Hepatocyte (in vitro differentiated cells): ENCODE measurements at regions not wholly inside any gene's neighbourhood (a gene's known extent, or its start where the extent isn't known, plus 50 kb on each side); places are given as distances from the start of the nearest gene placed in this dataset.

Experiments
- DNase-seq: peaks from one replicate; pipeline ENCODE4 v3.0.0-alpha.2; 2016; ENCODE audit warnings: low spot score
- H2AFZ ChIP-seq: fragments of 200-600 bp; sonication (generic); 2 replicates; pipeline ENCODE4 v1.6.0; 2016; ENCODE audit warnings: antibody characterized with exemption, mild to moderate bottlenecking
- H3K27ac ChIP-seq: fragments of 200-600 bp; sonication (generic); 2 replicates; pipeline ENCODE4 v1.5.1; 2016; ENCODE audit warnings: mild to moderate bottlenecking
- H3K27me3 ChIP-seq: fragments of 200-600 bp; sonication (generic); 2 replicates; pipeline ENCODE4 v1.6.1; 2016
- H3K36me3 ChIP-seq: fragments of 200-600 bp; sonication (generic); replicated peaks from 2 replicates; pipeline ENCODE4 v1.5.1; 2016; ENCODE audit warnings: low read depth; ENCODE audit not compliant: insufficient read depth
- H3K4me1 ChIP-seq: fragments of 200-600 bp; sonication (generic); 2 replicates; pipeline ENCODE4 v1.5.1; 2016; ENCODE audit warnings: mild to moderate bottlenecking, moderate library complexity; ENCODE audit not compliant: insufficient read depth
- H3K4me2 ChIP-seq: fragments of 200-600 bp; sonication (generic); 2 replicates; pipeline ENCODE4 v1.6.0; 2016
- H3K4me3 ChIP-seq: fragments of 200-600 bp; sonication (generic); 2 replicates; pipeline ENCODE4 v1.5.1; 2016; ENCODE audit warnings: mild to moderate bottlenecking
- H3K79me2 ChIP-seq: fragments of 200-600 bp; sonication (generic); 2 replicates; pipeline ENCODE4 v1.6.0; 2017; ENCODE audit warnings: mild to moderate bottlenecking
- H3K9me2 ChIP-seq: fragments of 200-600 bp; sonication (generic); replicated peaks from 2 replicates; pipeline ENCODE4 v1.6.0; 2017; ENCODE audit warnings: mild to moderate bottlenecking; ENCODE audit not compliant: insufficient read depth
- H3K9me3 ChIP-seq: fragments of 200-600 bp; sonication (generic); 2 replicates; pipeline ENCODE4 v1.5.1; 2016; ENCODE audit warnings: low read depth, mild to moderate bottlenecking
- H4K20me1 ChIP-seq: fragments of 200-600 bp; sonication (generic); 2 replicates; pipeline ENCODE4 v1.6.0; 2016; ENCODE audit warnings: mild to moderate bottlenecking; ENCODE audit not compliant: insufficient read depth, poor library complexity, severe bottlenecking
- EZH2 ChIP-seq: fragments of 200-600 bp; sonication (generic); IDR thresholded peaks from 2 replicates; pipeline ENCODE4 v1.6.1; 2016; ENCODE audit warnings: antibody characterized with exemption, mild to moderate bottlenecking, borderline replicate concordance
- EZH2phosphoT487 ChIP-seq: fragments of 200-600 bp; sonication (generic); IDR thresholded peaks from one replicate; pipeline ENCODE4 v1.6.1; 2018; ENCODE audit warnings: antibody characterized with exemption, mild to moderate bottlenecking, low read depth, moderate library complexity; ENCODE audit not compliant: unreplicated experiment, severe bottlenecking
- WGBS: methylation state at CpG from one replicate; pipeline ENCODE4 v1.1.6; 2016; ENCODE audit warnings: low lambda C conversion rate; ENCODE audit errors: missing lambda C conversion rate; 5-methylcytosine and 5-hydroxymethylcytosine counted together
- TF ChIP-seq, protein P1 (sequence below): fragments of 200-600 bp; sonication (generic); IDR thresholded peaks from 2 replicates; pipeline ENCODE4 v1.5.1; 2016; ENCODE audit warnings: antibody characterized with exemption, mild to moderate bottlenecking; ENCODE audit not compliant: poor library complexity

DNA sequence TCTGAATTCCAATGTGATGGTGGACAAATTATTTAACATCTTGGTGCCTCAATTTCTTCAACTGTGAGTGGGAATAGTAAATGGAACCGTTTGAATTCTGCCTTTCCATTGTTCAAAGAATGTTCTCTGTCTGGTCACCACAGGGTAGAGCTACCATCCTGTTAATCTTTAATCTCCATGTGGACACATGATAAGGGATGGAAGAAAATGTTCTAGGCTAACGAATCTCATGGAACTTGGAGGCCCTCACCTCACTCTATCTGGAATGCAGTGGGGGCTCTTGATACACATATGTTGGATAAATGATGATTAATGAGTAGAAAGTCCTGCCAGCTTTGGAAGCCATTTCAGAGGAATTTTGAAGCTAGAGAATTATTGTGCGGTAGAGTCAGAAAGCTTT lies 118.5 kb upstream of the HABP2 start:
- no peak overlapping the region for H2AFZ ChIP-seq
- H3K9me2 ChIP-seq, result no peaks in the 10 kb centered on the region
- peaks cover 24% of the 10 kb centered on the region for H3K4me1 ChIP-seq
- no peak for TF ChIP-seq EZH2phosphoT487
- H3K79me2 ChIP-seq, result no peaks in the 10 kb centered on the region
- H3K36me3 ChIP-seq, result no peaks in the 10 kb centered on the region
- H3K27ac ChIP-seq, result peak overlapping the region; percentile 54
- 61% methylated on average over 3 of the region's 3 CpGs for WGBS
- no peaks in the 10 kb centered on the region for H4K20me1 ChIP-seq
- no peak for DNase-seq
- H3K9me3 ChIP-seq, result no peaks in the 10 kb centered on the region
- H3K4me2 ChIP-seq, result peak overlapping the region; percentile 5
- no peak overlapping the region for H3K4me3 ChIP-seq
- no peaks in the 10 kb centered on the region for H3K27me3 ChIP-seq

DNA sequence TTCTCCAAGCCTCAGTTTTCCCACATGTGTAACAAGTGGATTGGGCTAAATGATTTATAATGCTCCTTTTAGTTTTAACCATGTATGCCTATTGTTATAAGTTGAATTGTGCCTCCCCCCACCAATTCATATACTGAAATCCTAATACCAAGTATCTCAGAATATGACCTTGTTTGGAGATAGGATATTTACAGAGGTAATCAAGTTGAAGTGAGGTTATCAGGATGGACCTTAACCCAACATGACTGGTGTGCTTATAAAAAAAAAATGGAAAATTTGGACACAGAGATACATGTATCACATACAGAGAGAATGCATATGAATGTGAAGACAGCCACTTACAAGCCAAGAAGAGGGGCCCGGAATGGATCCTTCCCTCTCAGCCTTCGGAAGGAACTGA lies 117.9 kb upstream of the HABP2 start:
- H3K27me3 ChIP-seq, result no peaks in the 10 kb centered on the region
- WGBS, result 92% methylated on average over 2 of the region's 2 CpGs
- no peak for TF ChIP-seq EZH2phosphoT487
- TF ChIP-seq, protein P1, sequence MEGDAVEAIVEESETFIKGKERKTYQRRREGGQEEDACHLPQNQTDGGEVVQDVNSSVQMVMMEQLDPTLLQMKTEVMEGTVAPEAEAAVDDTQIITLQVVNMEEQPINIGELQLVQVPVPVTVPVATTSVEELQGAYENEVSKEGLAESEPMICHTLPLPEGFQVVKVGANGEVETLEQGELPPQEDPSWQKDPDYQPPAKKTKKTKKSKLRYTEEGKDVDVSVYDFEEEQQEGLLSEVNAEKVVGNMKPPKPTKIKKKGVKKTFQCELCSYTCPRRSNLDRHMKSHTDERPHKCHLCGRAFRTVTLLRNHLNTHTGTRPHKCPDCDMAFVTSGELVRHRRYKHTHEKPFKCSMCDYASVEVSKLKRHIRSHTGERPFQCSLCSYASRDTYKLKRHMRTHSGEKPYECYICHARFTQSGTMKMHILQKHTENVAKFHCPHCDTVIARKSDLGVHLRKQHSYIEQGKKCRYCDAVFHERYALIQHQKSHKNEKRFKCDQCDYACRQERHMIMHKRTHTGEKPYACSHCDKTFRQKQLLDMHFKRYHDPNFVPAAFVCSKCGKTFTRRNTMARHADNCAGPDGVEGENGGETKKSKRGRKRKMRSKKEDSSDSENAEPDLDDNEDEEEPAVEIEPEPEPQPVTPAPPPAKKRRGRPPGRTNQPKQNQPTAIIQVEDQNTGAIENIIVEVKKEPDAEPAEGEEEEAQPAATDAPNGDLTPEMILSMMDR, result no peak
- TF ChIP-seq EZH2, result no peak
- H4K20me1 ChIP-seq, result no peaks in the 10 kb centered on the region
- peak overlapping the region; percentile 5 for H3K4me2 ChIP-seq
- no peak overlapping the region for H3K4me3 ChIP-seq
- no peaks in the 10 kb centered on the region for H3K36me3 ChIP-seq
- H3K27ac ChIP-seq, result peak overlapping the region; percentile 54
- DNase-seq, result no peak
- no peak overlapping the region for H2AFZ ChIP-seq
- H3K9me3 ChIP-seq, result no peaks in the 10 kb centered on the region
- peaks cover 24% of the 10 kb centered on the region for H3K4me1 ChIP-seq
- H3K79me2 ChIP-seq, result no peaks in the 10 kb centered on the region
- no peaks in the 10 kb centered on the region for H3K9me2 ChIP-seq

DNA sequence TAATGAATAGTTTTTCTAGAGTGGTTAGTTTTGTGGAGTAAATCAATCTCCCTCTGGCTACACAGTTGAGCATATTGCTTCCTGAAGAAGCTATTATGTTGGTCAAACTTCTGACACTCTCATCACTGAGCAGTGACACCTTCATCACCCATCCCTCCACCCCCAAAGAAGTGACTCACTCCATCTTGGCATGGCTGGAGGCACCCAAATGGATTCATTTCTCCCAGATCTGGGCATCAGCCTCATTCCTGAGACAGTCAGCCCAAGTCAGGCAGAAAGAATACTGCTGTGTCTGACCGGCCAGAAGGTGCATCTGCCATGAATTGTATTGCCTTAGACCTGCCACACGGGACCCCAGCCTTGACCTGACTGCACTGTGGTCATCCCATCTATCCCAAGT lies 117.0 kb upstream of the HABP2 start:
- H3K27me3 ChIP-seq, result no peaks in the 10 kb centered on the region
- no peaks in the 10 kb centered on the region for H3K9me2 ChIP-seq
- TF ChIP-seq EZH2phosphoT487 (no peak), EZH2 (no peak)
- TF ChIP-seq, protein P1, result no peak
- no peaks in the 10 kb centered on the region for H3K79me2 ChIP-seq
- no peak overlapping the region for H3K4me3 ChIP-seq
- H2AFZ ChIP-seq, result no peak overlapping the region
- peaks cover 24% of the 10 kb centered on the region for H3K4me1 ChIP-seq
- no peaks in the 10 kb centered on the region for H4K20me1 ChIP-seq
- H3K36me3 ChIP-seq, result no peaks in the 10 kb centered on the region
- no peaks in the 10 kb centered on the region for H3K9me3 ChIP-seq
- H3K4me2 ChIP-seq, result no peak overlapping the region
- no peak for DNase-seq
- no peak overlapping the region for H3K27ac ChIP-seq
- WGBS, result 91% methylated on average over 2 of the region's 2 CpGs

DNA sequence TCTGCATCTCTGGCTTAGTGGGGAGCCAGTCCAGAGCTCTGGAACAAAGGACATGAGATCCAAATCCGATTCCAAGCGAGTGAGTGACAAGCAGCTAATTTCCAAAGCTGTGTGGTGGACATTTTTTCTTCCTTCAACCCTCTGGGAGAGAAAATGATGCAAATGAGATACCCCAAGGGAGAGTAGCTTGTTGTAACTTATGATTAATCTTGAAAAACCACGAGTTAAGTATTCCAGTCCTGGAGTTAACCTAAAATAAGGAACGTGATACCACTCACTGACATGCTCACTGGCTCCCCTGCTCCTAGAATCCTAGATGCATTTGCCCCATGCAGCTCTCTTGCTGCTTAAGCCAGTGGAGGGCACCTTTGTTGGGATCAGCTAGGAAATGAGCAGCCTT lies 116.0 kb upstream of the HABP2 start:
- no peak for TF ChIP-seq EZH2phosphoT487
- no peak for TF ChIP-seq EZH2
- TF ChIP-seq, protein P1, result no peak
- Histone ChIP-seq H3K9me2 (no peaks in the 10 kb centered on the region), H3K27me3 (no peaks in the 10 kb centered on the region), H3K36me3 (no peaks in the 10 kb centered on the region), H2AFZ (no peak overlapping the region), H4K20me1 (no peaks in the 10 kb centered on the region), H3K4me1 (peaks cover 20% of the 10 kb centered on the region), H3K27ac (no peak overlapping the region), H3K9me3 (no peaks in the 10 kb centered on the region), H3K4me3 (no peak overlapping the region), H3K4me2 (no peak overlapping the region), H3K79me2 (no peaks in the 10 kb centered on the region)
- no peak for DNase-seq
- 88% methylated on average over 4 of the region's 4 CpGs for WGBS
